ENCODE measurements at regions not wholly inside any gene's neighbourhood (a gene's known extent, or its start where the extent isn't known, plus 50 kb on each side); places are given as distances from the start of the nearest gene placed in this dataset.
"Not testable (repeated sequence)": the region's sequence is repeated elsewhere in the genome, so short reads cannot be mapped to it uniquely, and the experiment has no call there.

- Histone ChIP-seq H3K4me3 (ENCODE audit: low read depth in 1 of 2, low read length in 2 of 2) (no peak overlapping the region), H3K9me3 (ENCODE audit: control insufficient read depth in 2 of 2, insufficient read depth in 1 of 2, low read depth in 1 of 2, low read length in 1 of 2) (no peaks in the 10 kb centered on the region), H3K4me1 (ENCODE audit: control insufficient read depth in 2 of 2, insufficient read depth in 2 of 2, low read length in 1 of 2) (no peaks in the 10 kb centered on the region), H3K36me3 (ENCODE audit: control insufficient read depth in 2 of 2, insufficient read depth in 2 of 2, low read length in 1 of 2) (no peaks in the 10 kb centered on the region), H3K27me3 (ENCODE audit: control insufficient read depth in 1 of 2, insufficient read depth in 2 of 2, low read length in 2 of 2) (peaks cover 0 to 3% of the 10 kb centered on the region in 2 donors), H3K27ac (ENCODE audit: low read depth in 2 of 2, low read length in 1 of 2) (no peak overlapping the region)
- WGBS, 2 donors = 86 to 89% methylated on average over 4 of the region's 4 CpGs
Measured at GRCh38 chr20:12079490-12079889, 161.8 kb downstream of the BTBD3 start.

- Histone ChIP-seq H3K36me3 (ENCODE audit: control insufficient read depth in 2 of 2, insufficient read depth in 2 of 2, low read length in 1 of 2) (no peaks in the 10 kb centered on the region), H3K9me3 (ENCODE audit: control insufficient read depth in 2 of 2, insufficient read depth in 1 of 2, low read depth in 1 of 2, low read length in 1 of 2) (no peaks in the 10 kb centered on the region), H3K27ac (ENCODE audit: low read depth in 2 of 2, low read length in 1 of 2) (no peak overlapping the region), H3K27me3 (ENCODE audit: control insufficient read depth in 1 of 2, insufficient read depth in 2 of 2, low read length in 2 of 2) (no peaks in the 10 kb centered on the region), H3K4me3 (ENCODE audit: low read depth in 1 of 2, low read length in 2 of 2) (no peak overlapping the region), H3K4me1 (ENCODE audit: control insufficient read depth in 2 of 2, insufficient read depth in 2 of 2, low read length in 1 of 2) (no peaks in the 10 kb centered on the region)
- 72 to 95% methylated on average over 2 of the region's 2 CpGs for WGBS, 2 donors
Measured at GRCh38 chr20:12083269-12083668, 165.6 kb downstream of the BTBD3 start.

GRCh38 chr20:12084482-12084881, 166.8 kb downstream of the BTBD3 start:
- WGBS, 2 donors = 71 to 81% methylated on average over 2 of the region's 2 CpGs
- Histone ChIP-seq H3K27me3 (ENCODE audit: control insufficient read depth in 1 of 2, insufficient read depth in 2 of 2, low read length in 2 of 2) (no peaks in the 10 kb centered on the region), H3K27ac (ENCODE audit: low read depth in 2 of 2, low read length in 1 of 2) (no peak overlapping the region), H3K9me3 (ENCODE audit: control insufficient read depth in 2 of 2, insufficient read depth in 1 of 2, low read depth in 1 of 2, low read length in 1 of 2) (no peaks in the 10 kb centered on the region), H3K36me3 (ENCODE audit: control insufficient read depth in 2 of 2, insufficient read depth in 2 of 2, low read length in 1 of 2) (no peaks in the 10 kb centered on the region), H3K4me1 (ENCODE audit: control insufficient read depth in 2 of 2, insufficient read depth in 2 of 2, low read length in 1 of 2) (no peaks in the 10 kb centered on the region), H3K4me3 (ENCODE audit: low read depth in 1 of 2, low read length in 2 of 2) (no peak overlapping the region)

- Histone ChIP-seq H3K4me1 (ENCODE audit: control insufficient read depth in 2 of 2, insufficient read depth in 2 of 2, low read length in 1 of 2) (no peaks in the 10 kb centered on the region), H3K27ac (ENCODE audit: low read depth in 2 of 2, low read length in 1 of 2) (no peak overlapping the region), H3K36me3 (ENCODE audit: control insufficient read depth in 2 of 2, insufficient read depth in 2 of 2, low read length in 1 of 2) (no peaks in the 10 kb centered on the region), H3K4me3 (ENCODE audit: low read depth in 1 of 2, low read length in 2 of 2) (no peak overlapping the region), H3K27me3 (ENCODE audit: control insufficient read depth in 1 of 2, insufficient read depth in 2 of 2, low read length in 2 of 2) (no peaks in the 10 kb centered on the region), H3K9me3 (ENCODE audit: control insufficient read depth in 2 of 2, insufficient read depth in 1 of 2, low read depth in 1 of 2, low read length in 1 of 2) (no peaks in the 10 kb centered on the region)
- WGBS, 2 donors = 63 to 67% methylated on average over 1 of the region's 1 CpG
Measured at GRCh38 chr20:12086359-12086758, 168.7 kb downstream of the BTBD3 start.

DNA sequence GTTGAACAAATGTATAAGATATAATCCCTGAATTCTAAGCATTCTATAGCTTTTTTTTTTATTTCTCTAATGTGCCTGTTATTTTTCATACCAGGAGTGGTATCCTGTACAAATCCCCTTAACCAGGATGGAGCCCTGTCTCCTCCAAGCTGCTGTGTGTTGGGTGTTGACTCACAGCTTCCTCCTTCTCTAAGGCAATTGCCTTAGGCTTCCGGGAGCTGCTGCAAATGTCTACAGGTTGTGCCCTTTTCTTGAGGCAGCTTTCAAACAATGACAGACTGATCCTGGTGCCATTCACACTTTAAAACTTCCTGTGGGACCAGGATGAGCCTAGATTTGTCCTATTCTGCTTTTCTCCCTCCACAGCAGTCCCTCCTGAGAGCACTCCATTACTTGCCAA, 173.2 kb downstream of the BTBD3 start:
- H3K36me3 ChIP-seq (ENCODE audit: control insufficient read depth in 2 of 2, insufficient read depth in 2 of 2, low read length in 1 of 2) = no peaks in the 10 kb centered on the region
- 61 to 67% methylated on average over 1 of the region's 1 CpG for WGBS, 2 donors

GRCh38 chr20:12093057-12093796, 175.5 kb downstream of the BTBD3 start:
- 83 to 91% methylated on average over 10 of the region's 10 CpGs for WGBS, 2 donors
- H3K4me3 ChIP-seq (ENCODE audit: low read depth in 1 of 2, low read length in 2 of 2) = no peak overlapping the region
- no peaks in the 10 kb centered on the region for H3K4me1 ChIP-seq (ENCODE audit: control insufficient read depth in 2 of 2, insufficient read depth in 2 of 2, low read length in 1 of 2)
- no peaks in the 10 kb centered on the region for H3K27me3 ChIP-seq (ENCODE audit: control insufficient read depth in 1 of 2, insufficient read depth in 2 of 2, low read length in 2 of 2)
- no peaks in the 10 kb centered on the region for H3K36me3 ChIP-seq (ENCODE audit: control insufficient read depth in 2 of 2, insufficient read depth in 2 of 2, low read length in 1 of 2)
- H3K27ac ChIP-seq (ENCODE audit: low read depth in 2 of 2, low read length in 1 of 2) = no peak overlapping the region
- H3K9me3 ChIP-seq (ENCODE audit: control insufficient read depth in 2 of 2, insufficient read depth in 1 of 2, low read depth in 1 of 2, low read length in 1 of 2) = no peaks in the 10 kb centered on the region

More for the DNA sequence above, 173.2 kb downstream of the BTBD3 start:
- Histone ChIP-seq H3K4me3 (ENCODE audit: low read depth in 1 of 2, low read length in 2 of 2) (no peak overlapping the region), H3K27me3 (ENCODE audit: control insufficient read depth in 1 of 2, insufficient read depth in 2 of 2, low read length in 2 of 2) (no peaks in the 10 kb centered on the region), H3K9me3 (ENCODE audit: control insufficient read depth in 2 of 2, insufficient read depth in 1 of 2, low read depth in 1 of 2, low read length in 1 of 2) (no peaks in the 10 kb centered on the region), H3K27ac (ENCODE audit: low read depth in 2 of 2, low read length in 1 of 2) (no peak overlapping the region), H3K4me1 (ENCODE audit: control insufficient read depth in 2 of 2, insufficient read depth in 2 of 2, low read length in 1 of 2) (no peaks in the 10 kb centered on the region)

DNA sequence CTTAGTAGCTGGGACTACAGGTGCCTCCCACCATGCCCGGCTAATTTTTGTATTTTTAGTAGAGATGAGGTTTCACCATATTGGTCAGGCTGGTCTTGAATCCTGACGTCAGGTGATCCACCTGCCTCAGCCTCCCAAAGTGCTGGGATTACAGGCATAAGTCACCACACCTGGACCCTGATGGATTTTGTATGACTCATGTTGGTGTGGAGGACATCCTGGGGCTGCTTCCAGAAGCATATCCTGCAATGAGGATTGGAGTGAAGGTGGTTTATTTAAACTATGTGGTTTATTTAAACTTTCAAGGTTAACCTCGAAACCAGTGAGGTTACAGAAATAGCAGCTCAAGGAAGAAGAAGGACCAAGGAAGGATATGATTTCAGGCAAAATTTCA, 176.1 kb downstream of the BTBD3 start:
- not testable (repeated sequence) for H3K4me1 ChIP-seq (ENCODE audit: control insufficient read depth in 2 of 2, insufficient read depth in 2 of 2, low read length in 1 of 2); H3K36me3 ChIP-seq (ENCODE audit: control insufficient read depth in 2 of 2, insufficient read depth in 2 of 2, low read length in 1 of 2); H3K27me3 ChIP-seq (ENCODE audit: control insufficient read depth in 1 of 2, insufficient read depth in 2 of 2, low read length in 2 of 2); H3K27ac ChIP-seq (ENCODE audit: low read depth in 2 of 2, low read length in 1 of 2); H3K4me3 ChIP-seq (ENCODE audit: low read depth in 1 of 2, low read length in 2 of 2); H3K9me3 ChIP-seq (ENCODE audit: control insufficient read depth in 2 of 2, insufficient read depth in 1 of 2, low read depth in 1 of 2, low read length in 1 of 2)
- WGBS, 2 donors = 67 to 80% methylated on average over 3 of the region's 3 CpGs

DNA sequence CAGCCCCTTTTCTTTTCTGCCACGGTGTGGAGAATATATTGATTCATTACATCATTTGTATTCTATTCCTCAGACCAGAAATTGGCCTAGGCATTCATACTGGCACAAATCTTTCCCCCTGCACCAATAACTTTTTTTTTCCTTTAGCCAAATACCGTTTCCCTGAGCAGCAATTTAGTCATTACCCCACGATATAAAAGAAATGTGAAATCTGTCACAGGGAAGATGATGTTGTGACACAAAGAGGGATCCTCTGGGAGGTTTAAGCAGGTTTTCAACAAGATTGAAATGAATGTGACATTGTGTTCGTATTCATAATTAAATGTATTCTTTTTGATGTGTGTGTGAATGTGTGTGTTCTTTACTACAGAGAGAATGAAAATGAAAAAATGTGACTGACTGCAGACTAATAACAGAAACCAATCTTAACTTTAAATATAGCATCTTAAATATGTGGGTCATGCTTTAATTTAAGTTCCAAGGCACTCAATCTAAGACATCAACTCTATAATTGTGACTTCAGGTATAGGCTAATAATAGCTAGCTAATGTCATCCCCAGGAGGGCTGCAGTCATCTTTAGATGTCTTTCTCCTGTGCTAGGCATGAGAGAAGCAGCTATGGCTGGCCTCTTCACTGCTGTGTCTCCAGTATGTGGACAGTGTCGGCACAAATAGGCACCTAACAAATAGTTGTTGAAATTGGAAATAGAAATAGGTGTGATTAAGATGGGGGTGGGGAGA, 177.7 kb downstream of the BTBD3 start:
- H3K4me3 ChIP-seq (ENCODE audit: low read depth in 1 of 2, low read length in 2 of 2) = no peak overlapping the region
- no peak overlapping the region for H3K27ac ChIP-seq (ENCODE audit: low read depth in 2 of 2, low read length in 1 of 2)
- H3K36me3 ChIP-seq (ENCODE audit: control insufficient read depth in 2 of 2, insufficient read depth in 2 of 2, low read length in 1 of 2) = no peaks in the 10 kb centered on the region
- no peaks in the 10 kb centered on the region for H3K4me1 ChIP-seq (ENCODE audit: control insufficient read depth in 2 of 2, insufficient read depth in 2 of 2, low read length in 1 of 2)
- H3K27me3 ChIP-seq (ENCODE audit: control insufficient read depth in 1 of 2, insufficient read depth in 2 of 2, low read length in 2 of 2) = no peaks in the 10 kb centered on the region
- WGBS, 2 donors = 67 to 68% methylated on average over 5 of the region's 5 CpGs
- H3K9me3 ChIP-seq (ENCODE audit: control insufficient read depth in 2 of 2, insufficient read depth in 1 of 2, low read depth in 1 of 2, low read length in 1 of 2) = no peaks in the 10 kb centered on the region

- 70 to 71% methylated on average over 2 of the region's 2 CpGs for WGBS, 2 donors
Measured at GRCh38 chr20:12098421-12098820, 180.7 kb downstream of the BTBD3 start.

GRCh38 chr20:12108846-12109245, 191.2 kb downstream of the BTBD3 start:
- 23 to 41% methylated on average over 1 of the region's 1 CpG for WGBS, 2 donors
- Histone ChIP-seq H3K4me3 (ENCODE audit: low read depth in 1 of 2, low read length in 2 of 2) (no peak overlapping the region), H3K27ac (ENCODE audit: low read depth in 2 of 2, low read length in 1 of 2) (no peak overlapping the region), H3K36me3 (ENCODE audit: control insufficient read depth in 2 of 2, insufficient read depth in 2 of 2, low read length in 1 of 2) (no peaks in the 10 kb centered on the region), H3K4me1 (ENCODE audit: control insufficient read depth in 2 of 2, insufficient read depth in 2 of 2, low read length in 1 of 2) (peaks cover 0 to 2% of the 10 kb centered on the region in 2 donors), H3K9me3 (ENCODE audit: control insufficient read depth in 2 of 2, insufficient read depth in 1 of 2, low read depth in 1 of 2, low read length in 1 of 2) (no peaks in the 10 kb centered on the region), H3K27me3 (ENCODE audit: control insufficient read depth in 1 of 2, insufficient read depth in 2 of 2, low read length in 2 of 2) (no peaks in the 10 kb centered on the region)

More at GRCh38 chr20:12098421-12098820, 180.7 kb downstream of the BTBD3 start:
- Histone ChIP-seq H3K4me3 (ENCODE audit: low read depth in 1 of 2, low read length in 2 of 2) (no peak overlapping the region), H3K27me3 (ENCODE audit: control insufficient read depth in 1 of 2, insufficient read depth in 2 of 2, low read length in 2 of 2) (no peaks in the 10 kb centered on the region), H3K4me1 (ENCODE audit: control insufficient read depth in 2 of 2, insufficient read depth in 2 of 2, low read length in 1 of 2) (no peaks in the 10 kb centered on the region), H3K27ac (ENCODE audit: low read depth in 2 of 2, low read length in 1 of 2) (no peak overlapping the region), H3K9me3 (ENCODE audit: control insufficient read depth in 2 of 2, insufficient read depth in 1 of 2, low read depth in 1 of 2, low read length in 1 of 2) (no peaks in the 10 kb centered on the region), H3K36me3 (ENCODE audit: control insufficient read depth in 2 of 2, insufficient read depth in 2 of 2, low read length in 1 of 2) (no peaks in the 10 kb centered on the region)

Data from esophagus (tissue), 2 donors.